HuH-7 (cell line): ENCODE measurements at regions not wholly inside any gene's neighbourhood (a gene's known extent, or its start where the extent isn't known, plus 50 kb on each side); places are given as distances from the start of the nearest gene placed in this dataset.
"Not testable (repeated sequence)": the region's sequence is repeated elsewhere in the genome, so short reads cannot be mapped to it uniquely, and the experiment has no call there.

Experiments
- DNase-seq: peaks from one replicate; pipeline ENCODE4 v3.0.0; 2011; ENCODE audit warnings: low spot score

GRCh38 chr5:36426070-36426469, 124.4 kb upstream of the RANBP3L start:
- DNase-seq, result not testable (repeated sequence)

GRCh38 chr5:36435516-36435915, 133.8 kb upstream of the RANBP3L start:
- no peak for DNase-seq

GRCh38 chr5:36436306-36436705, 134.6 kb upstream of the RANBP3L start:
- no peak for DNase-seq

GRCh38 chr5:36438765-36439561, 137.3 kb upstream of the RANBP3L start:
- no peak for DNase-seq

GRCh38 chr5:36440300-36440699, 138.6 kb upstream of the RANBP3L start:
- DNase-seq, result no peak

GRCh38 chr5:36441280-36441679, 139.6 kb upstream of the RANBP3L start:
- DNase-seq, result no peak

- no peak for DNase-seq
Measured at GRCh38 chr5:36442352-36442751, 140.7 kb upstream of the RANBP3L start.

GRCh38 chr5:36442796-36443195, 141.1 kb upstream of the RANBP3L start:
- no peak for DNase-seq

- DNase-seq, result no peak
Measured at GRCh38 chr5:36443941-36444340, 142.2 kb upstream of the RANBP3L start.

GRCh38 chr5:36444582-36445418, 143.1 kb upstream of the RANBP3L start:
- DNase-seq, result no peak

GRCh38 chr5:36447776-36448175, 146.1 kb upstream of the RANBP3L start:
- no peak for DNase-seq

GRCh38 chr5:36450229-36451014, 148.7 kb upstream of the RANBP3L start:
- DNase-seq, result no peak

GRCh38 chr5:36452424-36453006, 150.8 kb upstream of the RANBP3L start:
- no peak for DNase-seq

- no peak for DNase-seq
Measured at GRCh38 chr5:36457511-36458270, 148.7 kb upstream of the SLC1A3 start.

- DNase-seq, result no peak
Measured at GRCh38 chr5:36458746-36459145, 147.7 kb upstream of the SLC1A3 start.

- DNase-seq, result no peak
Measured at GRCh38 chr5:36459176-36460135, 146.9 kb upstream of the SLC1A3 start.

GRCh38 chr5:36462295-36463021, 143.9 kb upstream of the SLC1A3 start:
- DNase-seq, result no peak

- DNase-seq, result not testable (repeated sequence)
Measured at GRCh38 chr5:36475942-36476341, 130.5 kb upstream of the SLC1A3 start.

GRCh38 chr5:36478646-36479317, 127.6 kb upstream of the SLC1A3 start:
- no peak for DNase-seq
